CD4-positive, alpha-beta memory T cell (primary cell): ENCODE measurements at regions not wholly inside any gene's neighbourhood (a gene's known extent, or its start where the extent isn't known, plus 50 kb on each side); places are given as distances from the start of the nearest gene placed in this dataset.

ENCODE experiments used
- CTCF ChIA-PET: fragments of 350-600 bp; sonication (Branson Sonifier 250); formaldehyde crosslinking; loops from one replicate; lab custom pipeline; 2021; ENCODE audit warnings: inconsistent platforms; ENCODE audit not compliant: partially characterized antibody; lab: Charles Lee
- POLR2A ChIA-PET: fragments of 350-600 bp; sonication (Branson Sonifier 250); formaldehyde crosslinking; loops from one replicate; lab custom pipeline; 2021; ENCODE audit not compliant: partially characterized antibody; lab: Charles Lee
- DNase-seq, 5 donors: peaks; one replicate each; pipeline versions ENCODE4 v3.0.0 to v3.0.0-alpha.2; 2020 to 2022; ENCODE audit warnings: mixed read lengths in 1 of 5
- H3K27ac ChIP-seq: one replicate; pipeline ENCODE4 v1.7.0; 2013; ENCODE audit warnings: low read depth, low read length
- H3K27me3 ChIP-seq: 2 replicates; pipeline ENCODE4 v1.7.0; 2013; ENCODE audit warnings: mild to moderate bottlenecking, low read length, moderate library complexity; ENCODE audit not compliant: insufficient read depth
- H3K36me3 ChIP-seq: 2 replicates; pipeline ENCODE4 v1.7.0; 2013; ENCODE audit warnings: mild to moderate bottlenecking, low read length, moderate library complexity; ENCODE audit not compliant: insufficient read depth
- H3K4me1 ChIP-seq: 2 replicates; pipeline ENCODE4 v1.7.0; 2013; ENCODE audit warnings: mild to moderate bottlenecking, low read length, moderate library complexity; ENCODE audit not compliant: insufficient read depth
- H3K4me3 ChIP-seq, 2 donors: one replicate each; pipeline ENCODE4 v1.7.0; 2013; ENCODE audit warnings: low read length in 2 of 2, mild to moderate bottlenecking in 1 of 2
- H3K9me3 ChIP-seq, 2 donors: one replicate each; pipeline ENCODE4 v1.7.0; 2013; ENCODE audit warnings: low read length in 2 of 2, control low read depth in 1 of 2; ENCODE audit not compliant: control insufficient read depth in 1 of 2
- H3K27ac Mint-ChIP-seq, 7 donors: one replicate each; pipeline ENCODE4 v1.8.0; 2020 to 2021; ENCODE audit warnings: mixed read lengths in 7 of 7, mild to moderate bottlenecking in 6 of 7, inconsistent platforms in 3 of 7, moderate library complexity in 3 of 7
- H3K27me3 Mint-ChIP-seq, 2 donors: one replicate each; pipeline ENCODE4 v1.8.0; 2020 to 2021; ENCODE audit warnings: mixed read lengths in 2 of 2
- H3K36me3 Mint-ChIP-seq, 2 donors: one replicate each; pipeline ENCODE4 v1.8.0; 2020 to 2021; ENCODE audit warnings: mixed read lengths in 2 of 2, inconsistent platforms in 1 of 2, mild to moderate bottlenecking in 1 of 2
- H3K4me1 Mint-ChIP-seq, 4 donors: one replicate each; pipeline ENCODE4 v1.8.0; 2020 to 2021; ENCODE audit warnings: mixed read lengths in 4 of 4, mild to moderate bottlenecking in 1 of 4
- H3K4me3 Mint-ChIP-seq, 8 donors: one replicate each; pipeline ENCODE4 v1.8.0; 2020 to 2021; ENCODE audit warnings: mixed read lengths in 8 of 8, mild to moderate bottlenecking in 7 of 8, moderate library complexity in 6 of 8, inconsistent platforms in 3 of 8
- H3K9me3 Mint-ChIP-seq, 8 donors: one replicate each; pipeline ENCODE4 v1.8.0; 2020 to 2021; ENCODE audit warnings: mixed read lengths in 8 of 8, mild to moderate bottlenecking in 5 of 8, inconsistent platforms in 3 of 8, moderate library complexity in 1 of 8
- intact Hi-C: fragments of 100-400 bp; cut with micrococcal nuclease; formaldehyde crosslinking; loops from one replicate; pipeline ENCODE4 v1.15.1; 2023

DNA sequence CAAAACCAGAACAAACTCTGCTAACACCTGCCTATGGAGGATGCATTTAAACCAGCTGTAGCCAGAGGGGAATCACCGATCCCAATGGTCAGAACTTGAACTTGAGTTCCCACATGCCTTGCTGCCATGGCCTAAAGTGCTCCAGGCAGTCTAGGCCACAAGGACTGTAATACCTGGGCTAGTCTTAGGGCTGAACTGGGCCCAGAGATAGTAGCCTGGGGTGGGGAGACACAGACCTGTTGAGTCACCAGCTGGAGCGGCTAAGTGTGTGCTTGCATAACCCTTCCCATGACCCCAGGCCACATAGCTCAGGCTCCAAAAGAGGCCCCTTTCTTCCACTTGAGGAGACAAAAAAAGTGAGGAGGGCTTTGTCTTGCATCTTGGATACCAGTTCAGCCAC lies 515.0 kb upstream of the DDX18 start:
- no peak overlapping the region for H3K4me3 ChIP-seq
- intact Hi-C loops = no loop called here
- no peak for DNase-seq
- H3K4me1 Mint-ChIP-seq = no peaks in the 10 kb centered on the region
- H3K4me1 ChIP-seq = no peaks in the 10 kb centered on the region
- peaks cover 0 to 29% (median 12%) of the 10 kb centered on the region in 8 donors for H3K9me3 Mint-ChIP-seq
- H3K9me3 ChIP-seq = no peaks in the 10 kb centered on the region
- ChIA-PET POLR2A (no interaction called here), CTCF (no interaction called here)
- no peaks in the 10 kb centered on the region for H3K27me3 ChIP-seq
- H3K27ac ChIP-seq = no peak overlapping the region
- no peaks in the 10 kb centered on the region for H3K36me3 ChIP-seq
- H3K4me3 Mint-ChIP-seq = no peak overlapping the region
- H3K27ac Mint-ChIP-seq = no peak overlapping the region
- no peaks in the 10 kb centered on the region for H3K36me3 Mint-ChIP-seq
- H3K27me3 Mint-ChIP-seq = no peaks in the 10 kb centered on the region

- Histone ChIP-seq H3K9me3 (no peaks in the 10 kb centered on the region), H3K36me3 (no peaks in the 10 kb centered on the region), H3K4me1 (no peaks in the 10 kb centered on the region), H3K4me3 (no peak overlapping the region), H3K27ac (no peak overlapping the region), H3K27me3 (no peaks in the 10 kb centered on the region)
- POLR2A ChIA-PET = no interaction called here
- DNase-seq = no peak
- H3K27ac Mint-ChIP-seq = no peak overlapping the region
- CTCF ChIA-PET = no interaction called here
- no peak overlapping the region for H3K4me3 Mint-ChIP-seq
- H3K9me3 Mint-ChIP-seq = peaks cover 0 to 21% (median 7%) of the 10 kb centered on the region in 8 donors
- H3K36me3 Mint-ChIP-seq = no peaks in the 10 kb centered on the region
- no peaks in the 10 kb centered on the region for H3K27me3 Mint-ChIP-seq
- intact Hi-C loops = no loop called here
- H3K4me1 Mint-ChIP-seq = no peaks in the 10 kb centered on the region
These were observed 505.4 kb upstream of the DDX18 start for GRCh38 chr2:117308861-117309770.

DNA sequence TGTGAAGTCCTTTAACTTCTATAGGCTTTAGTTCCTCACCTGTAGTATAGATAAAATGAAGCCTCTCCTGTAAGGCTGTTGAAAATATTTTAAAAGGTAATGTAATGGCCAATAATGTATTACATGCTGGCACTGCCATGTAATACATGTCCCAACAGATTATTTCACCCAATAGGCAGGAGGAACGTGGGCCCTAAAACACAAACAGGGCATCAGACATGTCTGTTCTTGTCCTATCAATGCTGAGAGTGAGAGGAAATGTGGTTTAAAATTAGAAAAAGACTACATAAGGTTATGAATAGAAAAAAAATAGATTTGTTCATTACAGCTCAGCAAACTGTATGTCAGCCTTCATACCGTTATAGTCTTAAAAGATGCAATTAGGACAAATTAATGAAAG lies 492.7 kb upstream of the DDX18 start:
- Mint-ChIP-seq H3K27me3 (no peaks in the 10 kb centered on the region), H3K4me1 (peaks cover 0 to 1% (median 0%) of the 10 kb centered on the region in 4 donors), H3K27ac (no peak overlapping the region), H3K36me3 (no peaks in the 10 kb centered on the region), H3K4me3 (no peak overlapping the region), H3K9me3 (peaks cover 0 to 8% (median 4%) of the 10 kb centered on the region in 8 donors)
- Histone ChIP-seq H3K27me3 (no peaks in the 10 kb centered on the region), H3K4me3 (no peak overlapping the region), H3K27ac (no peak overlapping the region), H3K36me3 (no peaks in the 10 kb centered on the region), H3K4me1 (no peaks in the 10 kb centered on the region), H3K9me3 (no peaks in the 10 kb centered on the region)
- intact Hi-C loops = no loop called here
- CTCF ChIA-PET = no interaction called here
- DNase-seq = no peak
- POLR2A ChIA-PET = no interaction called here

DNA sequence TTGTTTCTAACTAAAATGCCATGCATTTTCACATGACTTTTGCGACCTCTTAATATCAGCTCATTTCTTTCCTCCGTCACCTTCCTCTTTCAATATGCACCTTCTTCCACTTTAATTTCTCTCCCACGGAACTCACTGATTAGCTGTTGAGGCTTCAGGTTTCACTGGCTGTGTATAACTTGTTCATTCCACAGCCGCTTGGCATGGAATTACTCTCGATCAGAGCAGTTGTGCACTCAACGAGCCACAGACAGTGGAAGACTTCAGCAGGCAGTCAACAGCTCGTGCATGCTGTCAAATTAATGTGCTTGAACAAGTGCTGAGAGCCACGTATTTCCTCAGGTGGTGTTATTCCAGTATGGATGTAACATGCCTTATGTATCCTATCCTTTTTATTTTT lies 491.2 kb upstream of the DDX18 start:
- Mint-ChIP-seq H3K4me3 (no peak overlapping the region), H3K9me3 (peaks cover 0 to 8% (median under 1%) of the 10 kb centered on the region in 8 donors), H3K27ac (no peak overlapping the region), H3K27me3 (no peaks in the 10 kb centered on the region), H3K4me1 (peaks cover 0 to 1% (median 0%) of the 10 kb centered on the region in 4 donors), H3K36me3 (no peaks in the 10 kb centered on the region)
- Histone ChIP-seq H3K36me3 (no peaks in the 10 kb centered on the region), H3K27ac (no peak overlapping the region), H3K4me3 (no peak overlapping the region), H3K27me3 (no peaks in the 10 kb centered on the region), H3K9me3 (no peaks in the 10 kb centered on the region), H3K4me1 (no peaks in the 10 kb centered on the region)
- CTCF ChIA-PET = no interaction called here
- intact Hi-C loops = no loop called here
- no peak for DNase-seq
- POLR2A ChIA-PET = no interaction called here

DNA sequence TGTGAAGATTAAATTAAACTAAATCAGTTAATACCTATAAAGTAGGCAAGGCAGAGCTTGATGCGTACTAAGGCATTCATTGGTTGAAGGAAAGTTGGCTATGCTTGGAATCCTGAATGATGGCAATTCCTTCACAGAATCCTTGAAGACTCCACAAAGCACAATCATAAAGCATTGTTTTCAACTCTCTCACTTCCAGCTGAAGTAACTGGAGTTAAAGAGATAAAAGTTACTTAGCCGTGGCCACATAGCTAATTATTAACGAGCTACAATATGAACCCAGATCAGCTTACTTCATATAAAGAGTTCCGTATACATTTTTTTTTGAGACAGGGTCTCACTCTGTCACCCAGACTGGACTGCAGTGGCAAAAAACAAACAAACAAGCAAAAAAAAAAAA lies 483.9 kb upstream of the DDX18 start:
- Histone ChIP-seq H3K27ac (no peak overlapping the region), H3K36me3 (no peaks in the 10 kb centered on the region), H3K4me1 (no peaks in the 10 kb centered on the region), H3K27me3 (no peaks in the 10 kb centered on the region), H3K9me3 (no peaks in the 10 kb centered on the region), H3K4me3 (no peak overlapping the region)
- Mint-ChIP-seq H3K4me3 (no peak overlapping the region), H3K27ac (no peak overlapping the region), H3K9me3 (peaks cover 0 to 8% (median 0%) of the 10 kb centered on the region in 8 donors), H3K27me3 (no peaks in the 10 kb centered on the region), H3K4me1 (no peaks in the 10 kb centered on the region), H3K36me3 (no peaks in the 10 kb centered on the region)
- ChIA-PET CTCF (no interaction called here), POLR2A (no interaction called here)
- no peak for DNase-seq
- intact Hi-C loops = no loop called here

DNA sequence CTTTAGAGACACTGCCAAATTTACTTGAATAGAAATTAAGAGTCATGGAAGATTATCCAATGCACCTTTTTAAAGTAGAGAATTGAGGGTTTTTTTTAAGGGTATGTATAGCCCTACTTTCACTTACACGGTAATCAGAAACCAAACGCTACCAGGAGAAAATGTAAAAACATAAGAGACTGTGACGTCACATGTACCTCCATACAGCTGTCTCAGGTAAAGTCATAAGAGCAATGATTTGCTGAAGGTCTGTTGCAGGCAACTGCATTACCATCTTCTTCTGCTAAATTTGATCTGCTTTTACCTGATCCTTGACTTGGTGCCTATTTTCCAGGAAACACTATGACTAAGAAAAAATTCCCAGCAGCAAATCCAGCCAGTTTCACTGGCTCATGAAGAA lies 478.5 kb upstream of the DDX18 start:
- Mint-ChIP-seq H3K36me3 (no peaks in the 10 kb centered on the region), H3K27ac (no peak overlapping the region), H3K4me3 (no peak overlapping the region), H3K9me3 (peaks cover under 1 to 14% (median 6%) of the 10 kb centered on the region in 8 donors), H3K4me1 (no peaks in the 10 kb centered on the region), H3K27me3 (no peaks in the 10 kb centered on the region)
- Histone ChIP-seq H3K27me3 (no peaks in the 10 kb centered on the region), H3K9me3 (no peaks in the 10 kb centered on the region), H3K27ac (no peak overlapping the region), H3K4me3 (no peak overlapping the region), H3K36me3 (no peaks in the 10 kb centered on the region), H3K4me1 (no peaks in the 10 kb centered on the region)
- intact Hi-C loops = no loop called here
- ChIA-PET POLR2A (no interaction called here), CTCF (no interaction called here)
- DNase-seq = no peak

DNA sequence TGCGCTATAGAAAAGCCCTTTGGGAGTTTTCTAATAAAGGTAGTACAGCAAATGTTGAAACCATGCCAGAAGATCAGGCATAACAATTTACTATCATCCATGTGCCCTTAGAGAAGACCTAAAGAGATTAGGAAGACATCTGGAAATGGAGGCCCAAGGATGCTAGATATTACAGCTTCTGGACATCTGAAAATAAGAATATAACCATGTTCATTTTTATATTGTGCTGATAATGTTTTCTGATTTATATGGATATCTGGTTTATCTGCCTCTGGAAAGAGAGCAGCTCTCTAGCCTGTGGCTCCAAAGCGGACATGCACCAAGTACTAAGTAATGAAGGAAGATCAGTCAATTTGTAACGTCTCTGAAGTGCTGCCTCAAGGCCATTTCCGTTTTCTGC lies 478.0 kb upstream of the DDX18 start:
- Mint-ChIP-seq H3K4me1 (no peaks in the 10 kb centered on the region), H3K4me3 (no peak overlapping the region), H3K9me3 (peaks cover 3 to 14% (median 6%) of the 10 kb centered on the region in 8 donors), H3K27ac (no peak overlapping the region), H3K27me3 (no peaks in the 10 kb centered on the region), H3K36me3 (no peaks in the 10 kb centered on the region)
- CTCF ChIA-PET = no interaction called here
- no peak overlapping the region for H3K27ac ChIP-seq
- no peaks in the 10 kb centered on the region for H3K27me3 ChIP-seq
- intact Hi-C loops = no loop called here
- no peaks in the 10 kb centered on the region for H3K36me3 ChIP-seq
- H3K4me3 ChIP-seq = no peak overlapping the region
- no peaks in the 10 kb centered on the region for H3K4me1 ChIP-seq
- POLR2A ChIA-PET = no interaction called here
- H3K9me3 ChIP-seq = no peaks in the 10 kb centered on the region
- DNase-seq = no peak
